ENCODE measurements at regions not wholly inside any gene's neighbourhood (a gene's known extent, or its start where the extent isn't known, plus 50 kb on each side); places are given as distances from the start of the nearest gene placed in this dataset.
"Not testable (repeated sequence)": the region's sequence is repeated elsewhere in the genome, so short reads cannot be mapped to it uniquely, and the experiment has no call there.

GRCh38 chr1:38608202-38608864 is 251.2 kb downstream of the RRAGC start:
- no peak for DNase-seq

GRCh38 chr1:38607526-38607925 is 252.0 kb downstream of the RRAGC start:
- DNase-seq, result no peak

GRCh38 chr1:38605063-38605462 is 254.5 kb downstream of the RRAGC start:
- no peak for DNase-seq

GRCh38 chr1:38603907-38604306 is 255.7 kb downstream of the RRAGC start:
- DNase-seq, result no peak

- DNase-seq, result no peak
Measured at GRCh38 chr1:38600905-38601304, 258.7 kb downstream of the RRAGC start.

- DNase-seq, result no peak
Measured at GRCh38 chr1:38600286-38600685, 259.3 kb downstream of the RRAGC start.

- no peak for DNase-seq
Measured at GRCh38 chr1:38598118-38598517, 261.5 kb downstream of the RRAGC start.

GRCh38 chr1:38589036-38589435 is 270.5 kb downstream of the RRAGC start:
- no peak for DNase-seq

- DNase-seq, result no peak
Measured at GRCh38 chr1:38587766-38588165, 271.8 kb downstream of the RRAGC start.

- no peak for DNase-seq
Measured at GRCh38 chr1:38586993-38587646, 272.5 kb downstream of the RRAGC start.

GRCh38 chr1:38585971-38586370 is 273.6 kb downstream of the RRAGC start:
- DNase-seq, result no peak

GRCh38 chr1:38585460-38585859 is 274.1 kb downstream of the RRAGC start:
- no peak for DNase-seq

GRCh38 chr1:38584448-38585355 is 274.9 kb downstream of the RRAGC start:
- no peak for DNase-seq

GRCh38 chr1:38583287-38583686 is 276.3 kb downstream of the RRAGC start:
- DNase-seq, result not testable (repeated sequence)

- no peak for DNase-seq
Measured at GRCh38 chr1:38581396-38581795, 278.2 kb downstream of the RRAGC start.

GRCh38 chr1:38580594-38580993 is 279.0 kb downstream of the RRAGC start:
- no peak for DNase-seq

- no peak for DNase-seq
Measured at GRCh38 chr1:38579056-38579455, 280.5 kb downstream of the RRAGC start.

GRCh38 chr1:38578271-38578951 is 281.2 kb downstream of the RRAGC start:
- DNase-seq, result no peak

- DNase-seq, result no peak
Measured at GRCh38 chr1:38577937-38578270, 281.7 kb downstream of the RRAGC start.

- DNase-seq, result no peak
Measured at GRCh38 chr1:38577385-38577784, 282.2 kb downstream of the RRAGC start.

GRCh38 chr1:38576241-38576640 is 283.3 kb downstream of the RRAGC start:
- no peak for DNase-seq

GRCh38 chr1:38571726-38572125 is 287.8 kb downstream of the RRAGC start:
- no peak for DNase-seq

GRCh38 chr1:38570657-38570975 is 289.0 kb downstream of the RRAGC start:
- DNase-seq, result no peak

All from stimulated activated naive CD4-positive, alpha-beta T cell treated with Interleukin-2 at 50 U/mL for 16 hours (primary cell).